Heart left ventricle (tissue), 13 donors: ENCODE measurements at regions not wholly inside any gene's neighbourhood (a gene's known extent, or its start where the extent isn't known, plus 50 kb on each side); places are given as distances from the start of the nearest gene placed in this dataset.

Source experiments
- CTCF ChIP-seq, 12 donors: fragments of 200-600 bp; sonication (generic) in 4 of 12; IDR thresholded peaks; one replicate each; pipeline versions ENCODE4 v1.5.0 to v1.8.0; 2018 to 2022; ENCODE audit warnings: antibody characterized with exemption in 12 of 12, mild to moderate bottlenecking in 5 of 12
- POLR2A ChIP-seq, 2 donors: fragments of 450-650 bp; IDR thresholded peaks; one replicate each; pipeline ENCODE4 v1.6.1; 2017; ENCODE audit warnings: antibody characterized with exemption in 2 of 2, mild to moderate bottlenecking in 2 of 2, moderate library complexity in 2 of 2
- donor health status: ischemic (EF 13 %, LVEDD 7.1; RV severe dilation, severe dysfunction).
- donor health status: DM: no; HTN: yes; CAD: no.
- donor health status: DM: no; HTN: no; CAD: no.
- donor health status: ischemic (EF 25% LVEDD 6.9; RV normal size, moderate dysfunction).
- donor health status: ischemic (EF 25% LVEDD 5.7; RV mildly dilated, moderate dysfunction).
- donor health status: ischemic (EF 35%, LVEDD 5.7; RV mildly dilated, moderate dysfunction).
- donor health status: nonischemic (EF 11% LVEDD 7.7; RV severe dilation, severe dysfunction).
- donor health status: DM: yes; HTN: yes; CAD: no.
- donor health status: PGD.
- donor health status: ischemic (EF 29% LVEDD 5.4; RV normal size, mild dysfunction).
- donor health status: nonischemic (EF 23%, LVEDD 6.1; RV moderate dilation, normal function).

GRCh38 chr5:20654033-20654432 lies 666.0 kb upstream of the CDH18 start:
- TF ChIP-seq POLR2A (IDR thresholded peaks at IDR 0.05) (no peak), CTCF (IDR thresholded peaks at IDR 0.05) (no peak)
